IMR-90 (cell line): ENCODE measurements at regions not wholly inside any gene's neighbourhood (a gene's known extent, or its start where the extent isn't known, plus 50 kb on each side); places are given as distances from the start of the nearest gene placed in this dataset.

Source experiments
- CHD1 ChIP-seq: IDR thresholded peaks from 2 replicates; pipeline ENCODE4 v1.6.1; 2012; ENCODE audit warnings: low read depth, low read length, improper control_type of control experiment
- MAFK ChIP-seq: IDR thresholded peaks from 2 replicates; pipeline ENCODE4 v1.6.1; 2012; ENCODE audit warnings: low read depth, low read length, improper control_type of control experiment
- MAZ ChIP-seq: IDR thresholded peaks from 2 replicates; pipeline ENCODE4 v1.6.1; 2012; ENCODE audit warnings: low read depth, mild to moderate bottlenecking, low read length, improper control_type of control experiment, moderate library complexity, borderline replicate concordance
- POLR2A ChIP-seq: IDR thresholded peaks from 2 replicates; pipeline ENCODE4 v1.6.1; 2012; ENCODE audit warnings: mild to moderate bottlenecking, low read depth, low read length
- RAD21 ChIP-seq: IDR thresholded peaks from 2 replicates; pipeline ENCODE4 v1.6.1; 2012; ENCODE audit warnings: low read length, improper control_type of control experiment
- RCOR1 ChIP-seq: IDR thresholded peaks from 2 replicates; pipeline ENCODE4 v1.6.1; 2012; ENCODE audit warnings: mild to moderate bottlenecking, low read length, improper control_type of control experiment; ENCODE audit not compliant: insufficient replicate concordance
- SMC3 ChIP-seq: fragments of 150-350 bp; IDR thresholded peaks from 2 replicates; pipeline ENCODE4 v1.6.1; 2016; ENCODE audit warnings: low read depth, mild to moderate bottlenecking, antibody characterized with exemption, low read length, moderate library complexity
- TF ChIP-seq, protein P1 (sequence below): conservative IDR thresholded peaks from 2 replicates; pipeline ENCODE4 v1.5.1; 2012; ENCODE audit warnings: mild to moderate bottlenecking, low read depth, low read length, improper control_type of control experiment
- TF ChIP-seq, protein P2 (sequence below): fragments of 150-350 bp; IDR thresholded peaks from 2 replicates; pipeline ENCODE4 v1.6.1; 2017; ENCODE audit warnings: mild to moderate bottlenecking, antibody characterized with exemption, low read length, low read depth

DNA sequence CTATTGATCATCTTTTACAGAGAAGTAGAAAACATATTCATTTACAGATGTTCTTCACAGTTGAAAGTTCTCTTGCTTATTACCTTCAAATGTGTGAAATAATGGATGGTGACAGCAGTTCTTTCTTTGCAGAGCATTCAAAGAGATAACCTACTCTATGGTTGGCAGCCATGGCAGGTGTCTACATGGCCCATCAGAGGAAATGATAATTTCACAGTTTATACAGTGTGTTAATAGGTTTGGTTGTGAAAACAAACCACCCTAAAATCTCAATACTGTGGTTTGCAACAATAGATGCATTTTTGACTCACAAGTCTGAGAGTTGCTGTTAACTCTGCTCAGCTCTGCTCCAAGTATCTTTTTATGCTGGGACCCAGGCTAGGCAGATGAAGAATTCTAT lies 241.2 kb upstream of the SAMSN1 start:
- TF ChIP-seq POLR2A (no peak), MAFK (no peak), RCOR1 (no peak), RAD21 (no peak), SMC3 (no peak), MAZ (no peak), CHD1 (no peak)
- TF ChIP-seq, protein P1, sequence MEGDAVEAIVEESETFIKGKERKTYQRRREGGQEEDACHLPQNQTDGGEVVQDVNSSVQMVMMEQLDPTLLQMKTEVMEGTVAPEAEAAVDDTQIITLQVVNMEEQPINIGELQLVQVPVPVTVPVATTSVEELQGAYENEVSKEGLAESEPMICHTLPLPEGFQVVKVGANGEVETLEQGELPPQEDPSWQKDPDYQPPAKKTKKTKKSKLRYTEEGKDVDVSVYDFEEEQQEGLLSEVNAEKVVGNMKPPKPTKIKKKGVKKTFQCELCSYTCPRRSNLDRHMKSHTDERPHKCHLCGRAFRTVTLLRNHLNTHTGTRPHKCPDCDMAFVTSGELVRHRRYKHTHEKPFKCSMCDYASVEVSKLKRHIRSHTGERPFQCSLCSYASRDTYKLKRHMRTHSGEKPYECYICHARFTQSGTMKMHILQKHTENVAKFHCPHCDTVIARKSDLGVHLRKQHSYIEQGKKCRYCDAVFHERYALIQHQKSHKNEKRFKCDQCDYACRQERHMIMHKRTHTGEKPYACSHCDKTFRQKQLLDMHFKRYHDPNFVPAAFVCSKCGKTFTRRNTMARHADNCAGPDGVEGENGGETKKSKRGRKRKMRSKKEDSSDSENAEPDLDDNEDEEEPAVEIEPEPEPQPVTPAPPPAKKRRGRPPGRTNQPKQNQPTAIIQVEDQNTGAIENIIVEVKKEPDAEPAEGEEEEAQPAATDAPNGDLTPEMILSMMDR = no peak
- TF ChIP-seq, protein P2, sequence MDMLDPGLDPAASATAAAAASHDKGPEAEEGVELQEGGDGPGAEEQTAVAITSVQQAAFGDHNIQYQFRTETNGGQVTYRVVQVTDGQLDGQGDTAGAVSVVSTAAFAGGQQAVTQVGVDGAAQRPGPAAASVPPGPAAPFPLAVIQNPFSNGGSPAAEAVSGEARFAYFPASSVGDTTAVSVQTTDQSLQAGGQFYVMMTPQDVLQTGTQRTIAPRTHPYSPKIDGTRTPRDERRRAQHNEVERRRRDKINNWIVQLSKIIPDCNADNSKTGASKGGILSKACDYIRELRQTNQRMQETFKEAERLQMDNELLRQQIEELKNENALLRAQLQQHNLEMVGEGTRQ = no peak
